HUES48 (cell line): ENCODE measurements at regions not wholly inside any gene's neighbourhood (a gene's known extent, or its start where the extent isn't known, plus 50 kb on each side); places are given as distances from the start of the nearest gene placed in this dataset.

Experiments used
- H3K27ac ChIP-seq: one replicate; pipeline ENCODE4 v1.7.0; 2013; ENCODE audit warnings: low read depth, low read length, inconsistent platforms
- H3K27me3 ChIP-seq: 2 replicates; pipeline ENCODE4 v1.6.1; 2013; ENCODE audit warnings: mild to moderate bottlenecking, low read length; ENCODE audit not compliant: control insufficient read depth, insufficient read depth
- H3K36me3 ChIP-seq: 2 replicates; pipeline ENCODE4 v1.6.1; 2013; ENCODE audit warnings: low read length; ENCODE audit not compliant: control insufficient read depth, insufficient read depth
- H3K4me1 ChIP-seq: 2 replicates; pipeline ENCODE4 v1.6.1; 2013; ENCODE audit warnings: mild to moderate bottlenecking, low read length; ENCODE audit not compliant: control insufficient read depth, insufficient read depth
- H3K4me3 ChIP-seq: 2 replicates; pipeline ENCODE4 v1.5.1; 2013; ENCODE audit warnings: mild to moderate bottlenecking, low read depth, low read length
- H3K9ac ChIP-seq: 2 replicates; pipeline ENCODE4 v1.6.1; 2013; ENCODE audit warnings: mild to moderate bottlenecking, low read depth, low read length, moderate library complexity
- H3K9me3 ChIP-seq: 2 replicates; pipeline ENCODE4 v1.6.1; 2013; ENCODE audit warnings: low read length; ENCODE audit not compliant: control insufficient read depth, insufficient read depth

DNA sequence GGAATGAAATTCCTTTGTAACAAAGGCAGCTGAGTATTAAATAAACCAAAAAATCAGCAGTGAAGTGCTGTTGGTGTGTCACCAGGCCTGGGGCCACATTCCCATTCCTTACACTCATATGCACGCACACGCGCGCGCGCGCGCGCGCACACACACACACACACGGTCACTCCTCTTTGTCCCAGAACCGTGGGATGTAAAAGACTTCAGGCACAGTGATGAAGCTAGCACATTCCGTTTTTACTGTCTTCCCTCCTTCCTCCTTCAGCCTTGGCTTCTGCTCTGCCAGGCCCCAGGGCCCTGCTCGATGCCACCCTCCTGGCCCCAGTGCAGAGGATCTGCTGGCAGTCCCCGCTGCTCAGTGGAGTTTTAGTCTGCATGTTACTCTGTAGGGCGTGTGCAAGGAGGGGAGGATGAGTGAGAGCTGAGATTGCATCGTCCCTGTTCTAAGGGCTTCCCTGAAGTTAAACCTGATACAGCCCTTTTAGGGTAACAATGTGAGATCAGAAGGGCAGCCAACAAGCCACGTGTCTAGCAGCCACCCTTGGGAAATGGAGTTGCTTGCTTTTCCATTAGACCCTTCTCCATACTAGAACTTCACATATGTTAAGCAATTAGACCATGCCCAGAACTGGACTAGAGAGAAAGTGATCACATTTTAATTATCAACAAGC lies 71.7 kb upstream of the WDR26 start:
- Histone ChIP-seq H3K9me3 (no peaks in the 10 kb centered on the region), H3K4me1 (peaks cover 27% of the 10 kb centered on the region), H3K36me3 (no peaks in the 10 kb centered on the region), H3K9ac (no peak overlapping the region), H3K4me3 (no peak overlapping the region), H3K27me3 (no peaks in the 10 kb centered on the region), H3K27ac (no peak overlapping the region)

DNA sequence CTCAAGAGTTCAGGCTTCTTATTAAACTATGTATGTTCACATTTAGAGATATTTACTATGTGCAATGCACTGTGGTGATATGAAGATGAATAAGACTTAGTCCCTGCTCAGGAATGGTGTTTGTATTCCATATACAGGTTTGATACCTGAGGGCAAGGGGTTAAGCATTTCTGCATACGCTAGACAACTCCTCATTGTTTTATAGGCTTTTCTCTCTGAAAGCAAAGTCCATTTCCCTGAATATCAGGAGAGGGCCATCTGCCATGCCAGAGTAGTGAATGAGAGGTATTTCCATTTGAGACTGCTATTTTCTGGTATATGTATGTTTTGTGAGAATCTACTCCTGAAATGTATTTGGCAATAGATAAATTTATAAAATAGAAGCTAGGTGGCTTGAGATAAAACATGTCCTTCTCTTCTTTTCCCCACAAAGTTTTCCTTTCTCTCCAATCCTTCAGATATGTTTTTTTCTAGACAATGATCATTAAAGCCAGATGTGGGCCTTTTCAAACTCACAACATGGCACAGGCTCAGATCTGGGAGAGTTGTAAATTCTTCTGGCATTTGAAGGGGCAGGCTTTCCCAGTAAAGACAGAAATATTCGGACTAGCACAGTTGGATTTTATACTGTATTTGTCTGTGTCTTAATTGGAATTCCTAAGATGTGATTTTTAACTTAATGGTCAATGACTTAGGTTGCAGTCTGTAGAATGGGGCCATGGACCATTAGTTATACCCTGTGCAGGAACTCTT lies 73.3 kb upstream of the WDR26 start:
- peaks cover 16% of the 10 kb centered on the region for H3K4me1 ChIP-seq

DNA sequence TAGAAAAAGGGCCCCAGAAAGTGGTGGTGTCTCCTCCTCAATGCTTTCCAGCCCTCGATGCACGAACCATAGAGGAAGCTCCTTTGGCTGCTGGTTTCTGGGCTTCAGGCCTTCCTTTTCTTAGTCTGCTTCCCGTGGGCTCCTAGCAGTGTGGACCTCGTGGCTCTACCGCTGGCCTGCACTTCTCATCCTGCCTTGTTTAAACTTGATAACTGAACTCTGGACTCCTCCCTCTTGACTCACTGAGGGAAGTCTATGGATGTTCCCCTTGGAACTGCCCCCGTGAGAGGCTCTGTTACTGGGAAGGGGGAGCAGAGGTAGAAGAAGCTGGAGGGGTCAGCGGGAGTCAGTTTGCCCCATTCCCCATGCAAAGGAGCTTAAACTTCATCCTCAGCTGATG lies 75.3 kb upstream of the WDR26 start:
- no peaks in the 10 kb centered on the region; the same call in 1 of the 2 replicates for H3K4me1 ChIP-seq
- no peak overlapping the region for H3K4me3 ChIP-seq
- no peaks in the 10 kb centered on the region for H3K9me3 ChIP-seq
- H3K9ac ChIP-seq, result no peak overlapping the region
- no peak overlapping the region for H3K27ac ChIP-seq
- no peaks in the 10 kb centered on the region for H3K36me3 ChIP-seq
- H3K27me3 ChIP-seq, result no peaks in the 10 kb centered on the region

More for the DNA sequence above, 73.3 kb upstream of the WDR26 start:
- H3K27me3 ChIP-seq, result no peaks in the 10 kb centered on the region
- H3K27ac ChIP-seq, result no peak overlapping the region
- no peaks in the 10 kb centered on the region for H3K36me3 ChIP-seq
- no peak overlapping the region for H3K9ac ChIP-seq
- H3K9me3 ChIP-seq, result no peaks in the 10 kb centered on the region
- no peak overlapping the region for H3K4me3 ChIP-seq

DNA sequence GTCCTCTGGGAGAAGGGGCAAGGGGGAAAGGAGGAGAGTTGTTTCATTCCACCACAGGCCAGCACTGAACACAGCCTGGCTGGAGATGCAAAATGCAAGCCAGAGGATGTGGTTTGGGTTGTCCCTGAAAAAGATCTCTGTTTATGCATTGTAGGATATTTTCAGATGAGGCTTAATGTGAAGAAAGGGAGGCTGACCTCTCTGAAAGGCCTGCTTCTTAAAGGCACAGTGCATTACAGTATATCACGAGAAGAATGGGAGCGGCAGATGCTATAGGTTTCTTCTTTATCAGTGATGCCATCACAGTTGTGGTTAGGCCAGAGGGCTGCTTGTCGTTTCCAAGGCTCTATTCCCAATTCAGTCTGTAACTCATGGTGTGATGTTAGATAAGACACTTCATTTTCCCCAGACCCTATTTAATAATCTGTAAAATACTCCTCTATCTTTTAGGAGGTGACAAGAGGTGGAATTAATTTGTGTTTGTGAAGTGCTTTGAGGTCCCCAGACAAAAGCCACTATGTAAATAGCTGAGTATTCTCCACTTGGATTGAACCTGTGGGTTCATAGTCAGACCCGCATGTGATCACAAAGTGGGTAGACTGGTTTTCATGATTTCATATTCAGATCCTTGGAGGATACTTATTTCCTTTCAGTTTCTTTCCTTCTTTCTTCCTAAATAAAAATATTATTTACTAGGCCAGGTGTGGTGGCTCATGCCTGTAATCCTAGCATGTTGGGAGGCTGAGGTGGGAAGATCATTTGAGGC lies 76.5 kb upstream of the WDR26 start:
- no peaks in the 10 kb centered on the region; the same call in 1 of the 2 replicates for H3K4me1 ChIP-seq
- H3K9ac ChIP-seq, result no peak overlapping the region
- H3K27ac ChIP-seq, result no peak overlapping the region
- H3K36me3 ChIP-seq, result no peaks in the 10 kb centered on the region
- H3K27me3 ChIP-seq, result no peaks in the 10 kb centered on the region
- H3K9me3 ChIP-seq, result no peaks in the 10 kb centered on the region
- no peak overlapping the region for H3K4me3 ChIP-seq

DNA sequence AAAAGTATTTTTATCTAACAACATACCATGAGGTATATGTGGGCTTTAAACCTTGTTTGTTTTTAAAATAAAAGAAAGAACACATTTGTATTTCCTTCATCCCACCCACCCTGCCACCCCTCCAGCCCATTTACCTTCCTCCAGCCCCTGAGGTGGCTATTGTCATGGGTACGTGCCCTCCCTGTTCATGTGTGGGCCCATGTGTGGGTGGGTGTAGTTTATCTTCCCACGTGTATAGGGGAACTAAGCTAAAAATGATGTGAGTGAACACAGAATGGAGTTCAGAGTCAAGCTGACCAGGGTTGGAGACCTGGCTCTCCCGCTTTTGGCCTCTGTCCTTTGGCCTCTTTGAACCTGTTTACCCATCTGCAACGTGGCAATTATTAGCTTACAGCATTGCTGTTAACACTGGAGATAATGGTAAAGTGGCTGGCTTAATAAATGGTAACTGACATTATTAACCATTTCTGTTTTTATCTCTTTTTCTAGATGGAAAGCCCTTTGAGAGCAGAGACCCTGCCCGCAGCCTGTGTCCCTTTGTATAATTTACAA lies 78.1 kb upstream of the WDR26 start:
- Histone ChIP-seq H3K4me3 (no peak overlapping the region), H3K9ac (no peak overlapping the region), H3K36me3 (no peaks in the 10 kb centered on the region), H3K9me3 (no peaks in the 10 kb centered on the region), H3K27ac (no peak overlapping the region), H3K27me3 (no peaks in the 10 kb centered on the region), H3K4me1 (no peaks in the 10 kb centered on the region)

DNA sequence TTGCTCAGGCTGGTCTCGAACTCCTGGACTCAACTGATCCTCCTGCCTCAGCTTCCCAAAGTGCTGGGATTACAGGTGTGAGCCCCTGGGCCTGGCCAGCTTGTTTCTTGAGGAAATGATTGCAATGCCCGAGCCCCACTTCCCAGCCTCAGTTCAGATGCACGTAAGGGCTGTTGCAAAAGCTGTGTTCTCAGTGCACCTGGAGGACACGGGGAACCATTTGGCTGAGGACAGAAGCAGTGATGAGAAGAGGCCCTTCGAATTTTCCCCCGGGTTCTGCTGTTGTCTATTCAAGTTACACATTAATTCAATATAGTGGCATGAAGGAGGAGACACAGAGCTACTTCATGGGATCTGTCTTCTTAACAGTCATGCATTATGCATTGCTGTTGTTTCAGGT lies 78.8 kb upstream of the WDR26 start:
- H3K4me3 ChIP-seq, result no peak overlapping the region
- no peaks in the 10 kb centered on the region for H3K36me3 ChIP-seq
- no peaks in the 10 kb centered on the region for H3K9me3 ChIP-seq
- no peak overlapping the region for H3K27ac ChIP-seq
- H3K9ac ChIP-seq, result no peak overlapping the region
- no peaks in the 10 kb centered on the region for H3K27me3 ChIP-seq
- H3K4me1 ChIP-seq, result no peaks in the 10 kb centered on the region

DNA sequence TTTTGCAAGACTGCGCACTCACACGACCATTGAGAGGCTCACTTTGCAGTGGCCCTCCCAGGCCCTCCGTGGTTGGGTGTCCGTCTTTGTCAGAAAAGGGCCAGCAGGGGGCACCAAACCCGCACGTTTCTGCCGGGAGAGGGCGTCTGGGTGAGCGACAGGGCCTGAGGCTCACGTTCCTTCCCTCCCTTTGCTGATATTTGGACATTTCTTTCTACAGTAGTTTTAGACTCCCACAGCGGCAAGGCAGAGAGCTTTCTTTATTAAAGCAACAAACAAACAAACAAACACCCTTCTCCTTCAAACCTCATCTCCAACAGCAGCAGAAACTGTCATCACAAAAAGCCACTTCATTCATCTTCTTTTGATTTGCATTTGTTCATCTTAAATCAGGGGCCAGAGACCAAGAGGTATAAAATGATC lies 79.2 kb upstream of the WDR26 start:
- H3K27ac ChIP-seq, result no peak overlapping the region
- H3K9me3 ChIP-seq, result no peaks in the 10 kb centered on the region
- H3K4me1 ChIP-seq, result no peaks in the 10 kb centered on the region
- H3K9ac ChIP-seq, result no peak overlapping the region
- no peak overlapping the region for H3K4me3 ChIP-seq
- no peaks in the 10 kb centered on the region for H3K36me3 ChIP-seq
- no peaks in the 10 kb centered on the region for H3K27me3 ChIP-seq

DNA sequence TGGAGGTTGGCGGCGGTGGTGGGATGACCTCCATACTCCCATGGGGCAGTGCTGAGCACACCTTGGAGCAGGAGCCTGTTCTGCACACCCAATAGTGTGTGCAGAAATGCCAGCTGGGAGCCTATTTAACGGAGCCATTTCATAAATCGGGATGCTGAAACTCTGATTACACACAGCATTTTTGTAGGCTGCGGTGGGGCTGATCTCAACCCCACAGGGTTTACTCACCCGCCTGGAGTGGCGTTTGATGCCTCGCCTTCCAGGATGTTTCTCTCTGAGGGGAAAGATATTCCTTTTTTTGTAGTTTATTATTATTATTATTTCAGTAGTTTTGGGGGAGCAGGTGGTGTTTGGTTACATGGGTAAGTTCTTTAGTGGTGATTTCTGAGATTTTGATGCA lies 82.6 kb upstream of the WDR26 start:
- H3K4me1 ChIP-seq, result no peaks in the 10 kb centered on the region
- no peak overlapping the region for H3K27ac ChIP-seq
- no peak overlapping the region for H3K9ac ChIP-seq
- H3K9me3 ChIP-seq, result no peaks in the 10 kb centered on the region
- no peaks in the 10 kb centered on the region for H3K27me3 ChIP-seq
- no peaks in the 10 kb centered on the region for H3K36me3 ChIP-seq
- H3K4me3 ChIP-seq, result no peak overlapping the region

DNA sequence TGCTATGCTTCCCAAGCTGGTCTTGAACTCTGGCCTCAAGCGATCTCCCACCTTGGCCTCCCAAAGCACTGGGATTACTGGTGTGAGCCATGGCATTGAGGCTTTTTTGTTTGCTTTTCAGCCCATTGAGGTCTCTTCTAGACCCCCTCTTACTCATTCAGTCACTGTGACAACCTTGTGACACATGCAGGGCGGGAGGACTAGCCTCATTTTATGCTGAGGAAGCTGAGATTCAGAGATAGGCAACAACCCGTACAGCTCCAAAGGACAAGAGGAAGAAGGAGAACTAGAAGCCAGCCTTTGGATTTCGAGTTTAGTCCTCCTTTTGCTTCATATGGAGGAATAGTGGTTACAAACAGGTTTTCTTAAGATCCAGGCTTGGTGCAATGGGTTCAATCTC lies 83.9 kb upstream of the WDR26 start:
- H3K9ac ChIP-seq, result no peak overlapping the region
- no peak overlapping the region for H3K4me3 ChIP-seq
- H3K27ac ChIP-seq, result no peak overlapping the region
- H3K36me3 ChIP-seq, result no peaks in the 10 kb centered on the region
- H3K4me1 ChIP-seq, result no peaks in the 10 kb centered on the region
- no peaks in the 10 kb centered on the region for H3K9me3 ChIP-seq
- H3K27me3 ChIP-seq, result no peaks in the 10 kb centered on the region

DNA sequence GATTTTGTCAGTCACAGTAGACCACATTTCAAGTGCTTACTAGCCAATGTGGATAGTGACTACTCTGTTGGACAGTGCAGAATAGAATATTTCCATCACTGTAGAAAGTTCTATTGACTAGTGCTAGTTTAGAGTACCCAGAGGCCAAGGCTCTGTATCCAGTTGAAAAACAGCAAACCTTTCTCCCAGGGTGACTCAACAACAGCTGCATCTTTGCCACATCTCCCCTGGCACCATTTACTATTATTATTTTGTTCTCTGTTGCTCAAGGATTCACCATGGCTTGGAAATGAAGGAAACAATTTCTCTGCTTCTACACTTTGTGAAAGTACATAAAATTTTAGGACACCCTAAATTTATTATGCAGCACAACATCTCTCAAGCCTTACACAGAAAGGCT lies 85.3 kb upstream of the WDR26 start:
- Histone ChIP-seq H3K27me3 (no peaks in the 10 kb centered on the region), H3K4me1 (no peaks in the 10 kb centered on the region), H3K4me3 (no peak overlapping the region), H3K27ac (no peak overlapping the region), H3K36me3 (no peaks in the 10 kb centered on the region), H3K9me3 (no peaks in the 10 kb centered on the region), H3K9ac (no peak overlapping the region)

DNA sequence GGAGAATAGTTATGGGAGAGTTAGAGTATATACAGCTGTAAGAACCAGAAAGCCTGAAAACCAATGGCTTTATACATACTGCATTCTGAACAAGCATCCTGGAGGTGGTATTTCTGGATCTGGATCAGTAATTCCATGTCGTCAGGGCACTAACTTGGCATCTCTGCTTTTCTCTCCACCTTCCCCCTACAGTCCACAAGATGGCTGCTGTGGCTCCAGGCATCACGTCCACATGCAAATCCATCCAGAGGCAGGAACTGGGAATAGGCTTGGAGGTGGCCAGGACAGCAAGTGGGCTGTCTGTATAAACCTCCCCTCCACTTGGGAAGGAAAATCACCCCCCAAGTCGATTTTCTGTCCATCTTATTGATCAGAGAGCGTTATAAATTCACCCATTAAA lies 86.2 kb upstream of the WDR26 start:
- H3K36me3 ChIP-seq, result no peaks in the 10 kb centered on the region
- no peak overlapping the region for H3K4me3 ChIP-seq
- H3K27ac ChIP-seq, result no peak overlapping the region
- no peaks in the 10 kb centered on the region for H3K4me1 ChIP-seq
- H3K9ac ChIP-seq, result no peak overlapping the region
- H3K27me3 ChIP-seq, result no peaks in the 10 kb centered on the region
- H3K9me3 ChIP-seq, result no peaks in the 10 kb centered on the region
